ENCODE measurements at regions not wholly inside any gene's neighbourhood (a gene's known extent, or its start where the extent isn't known, plus 50 kb on each side); places are given as distances from the start of the nearest gene placed in this dataset.

- ATAC-seq (ENCODE audit: poor library complexity) (no peak), DNase-seq (no peak)
- Histone ChIP-seq H3K27ac (ENCODE audit: low read depth in 1 of 2, low read length in 2 of 2) (no peak overlapping the region), H3K27me3 (ENCODE audit: control insufficient read depth in 1 of 2, insufficient read depth in 2 of 2, low read length in 2 of 2) (no peaks in the 10 kb centered on the region), H3K36me3 (ENCODE audit: insufficient read depth, low read length) (no peaks in the 10 kb centered on the region), H3K9me3 (ENCODE audit: control insufficient read depth in 1 of 2, insufficient read depth in 1 of 2, low read length in 2 of 2) (peaks cover 0 to 6% of the 10 kb centered on the region in 2 experiments), H3K4me3 (ENCODE audit: low read length) (no peak overlapping the region), H3K4me1 (ENCODE audit: insufficient read depth, low read length) (no peaks in the 10 kb centered on the region)
- CTCF ChIA-PET: no interaction called here
- Mint-ChIP-seq H3K27me3 (no peaks in the 10 kb centered on the region), H3K36me3 (ENCODE audit: low read depth) (no peaks in the 10 kb centered on the region), H3K27ac (no peak overlapping the region), H3K4me3 (no peak overlapping the region), H3K4me1 (ENCODE audit: low read depth) (no peaks in the 10 kb centered on the region), H3K9me3 (peaks cover 2% of the 10 kb centered on the region)
- intact Hi-C loops (cut with DNase I, micrococcal nuclease): no loop called here
- POLR2A ChIA-PET: no interaction called here
- TF ChIP-seq, protein P1, sequence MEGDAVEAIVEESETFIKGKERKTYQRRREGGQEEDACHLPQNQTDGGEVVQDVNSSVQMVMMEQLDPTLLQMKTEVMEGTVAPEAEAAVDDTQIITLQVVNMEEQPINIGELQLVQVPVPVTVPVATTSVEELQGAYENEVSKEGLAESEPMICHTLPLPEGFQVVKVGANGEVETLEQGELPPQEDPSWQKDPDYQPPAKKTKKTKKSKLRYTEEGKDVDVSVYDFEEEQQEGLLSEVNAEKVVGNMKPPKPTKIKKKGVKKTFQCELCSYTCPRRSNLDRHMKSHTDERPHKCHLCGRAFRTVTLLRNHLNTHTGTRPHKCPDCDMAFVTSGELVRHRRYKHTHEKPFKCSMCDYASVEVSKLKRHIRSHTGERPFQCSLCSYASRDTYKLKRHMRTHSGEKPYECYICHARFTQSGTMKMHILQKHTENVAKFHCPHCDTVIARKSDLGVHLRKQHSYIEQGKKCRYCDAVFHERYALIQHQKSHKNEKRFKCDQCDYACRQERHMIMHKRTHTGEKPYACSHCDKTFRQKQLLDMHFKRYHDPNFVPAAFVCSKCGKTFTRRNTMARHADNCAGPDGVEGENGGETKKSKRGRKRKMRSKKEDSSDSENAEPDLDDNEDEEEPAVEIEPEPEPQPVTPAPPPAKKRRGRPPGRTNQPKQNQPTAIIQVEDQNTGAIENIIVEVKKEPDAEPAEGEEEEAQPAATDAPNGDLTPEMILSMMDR (IDR thresholded peaks at IDR 0.05): no peak
Observed at GRCh38 chr4:28354880-28355656, 1494.4 kb downstream of the STIM2 start.

DNA sequence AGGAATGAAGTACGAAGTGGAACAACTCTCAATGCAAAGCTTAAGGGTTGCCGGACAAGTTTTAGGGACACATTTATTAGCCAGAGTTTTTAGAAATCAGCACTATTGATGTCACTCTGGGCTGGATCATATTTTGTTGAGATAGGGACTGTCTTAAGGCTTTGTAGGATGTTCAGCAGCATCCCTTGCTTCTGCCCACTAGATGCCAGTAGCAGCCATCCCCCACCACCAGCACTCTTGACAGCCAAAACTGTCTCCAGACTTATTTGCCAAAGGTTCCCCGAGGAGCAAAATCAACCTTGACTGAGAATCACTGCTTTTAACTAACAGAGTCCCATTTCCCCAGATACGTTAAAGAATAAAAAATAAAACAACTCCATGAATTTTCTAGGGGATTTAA, 1497.3 kb downstream of the STIM2 start:
- H3K4me3 Mint-ChIP-seq: no peak overlapping the region
- no peak overlapping the region for H3K27ac Mint-ChIP-seq
- no peak for DNase-seq
- peaks cover 2% of the 10 kb centered on the region for H3K9me3 Mint-ChIP-seq
- TF ChIP-seq, protein P1 (IDR thresholded peaks at IDR 0.05): no peak
- Histone ChIP-seq H3K4me3 (ENCODE audit: low read length) (no peak overlapping the region), H3K27ac (ENCODE audit: low read depth in 1 of 2, low read length in 2 of 2) (no peak overlapping the region), H3K36me3 (ENCODE audit: insufficient read depth, low read length) (no peaks in the 10 kb centered on the region), H3K4me1 (ENCODE audit: insufficient read depth, low read length) (no peaks in the 10 kb centered on the region), H3K27me3 (ENCODE audit: control insufficient read depth in 1 of 2, insufficient read depth in 2 of 2, low read length in 2 of 2) (no peaks in the 10 kb centered on the region), H3K9me3 (ENCODE audit: control insufficient read depth in 1 of 2, insufficient read depth in 1 of 2, low read length in 2 of 2) (peaks cover 0 to 6% of the 10 kb centered on the region in 2 experiments)
- intact Hi-C loops (cut with DNase I, micrococcal nuclease): no loop called here
- ATAC-seq (ENCODE audit: poor library complexity): no peak
- H3K27me3 Mint-ChIP-seq: no peaks in the 10 kb centered on the region
- H3K36me3 Mint-ChIP-seq (ENCODE audit: low read depth): no peaks in the 10 kb centered on the region
- no peaks in the 10 kb centered on the region for H3K4me1 Mint-ChIP-seq (ENCODE audit: low read depth)
- POLR2A ChIA-PET: no interaction called here
- CTCF ChIA-PET: no interaction called here

GRCh38 chr4:28358606-28359005, 1498.0 kb downstream of the STIM2 start:
- H3K4me1 Mint-ChIP-seq (ENCODE audit: low read depth): no peaks in the 10 kb centered on the region
- Histone ChIP-seq H3K27ac (ENCODE audit: low read depth in 1 of 2, low read length in 2 of 2) (no peak overlapping the region), H3K4me3 (ENCODE audit: low read length) (no peak overlapping the region), H3K36me3 (ENCODE audit: insufficient read depth, low read length) (no peaks in the 10 kb centered on the region), H3K27me3 (ENCODE audit: control insufficient read depth in 1 of 2, insufficient read depth in 2 of 2, low read length in 2 of 2) (no peaks in the 10 kb centered on the region), H3K9me3 (ENCODE audit: control insufficient read depth in 1 of 2, insufficient read depth in 1 of 2, low read length in 2 of 2) (peaks cover 0 to 6% of the 10 kb centered on the region in 2 experiments), H3K4me1 (ENCODE audit: insufficient read depth, low read length) (no peaks in the 10 kb centered on the region)
- ATAC-seq (ENCODE audit: poor library complexity): no peak
- CTCF ChIA-PET: no interaction called here
- H3K4me3 Mint-ChIP-seq: no peak overlapping the region
- peaks cover 2% of the 10 kb centered on the region for H3K9me3 Mint-ChIP-seq
- intact Hi-C loops (cut with DNase I, micrococcal nuclease): no loop called here
- POLR2A ChIA-PET: no interaction called here
- no peaks in the 10 kb centered on the region for H3K27me3 Mint-ChIP-seq
- no peak for DNase-seq
- H3K27ac Mint-ChIP-seq: no peak overlapping the region
- TF ChIP-seq, protein P1 (IDR thresholded peaks at IDR 0.05): no peak
- no peaks in the 10 kb centered on the region for H3K36me3 Mint-ChIP-seq (ENCODE audit: low read depth)

Measured in CD4-positive, alpha-beta T cell (primary cell).